H9 (cell line): ENCODE measurements at regions not wholly inside any gene's neighbourhood (a gene's known extent, or its start where the extent isn't known, plus 50 kb on each side); places are given as distances from the start of the nearest gene placed in this dataset.

ENCODE experiments used
- DNase-seq: peaks from one replicate; pipeline ENCODE4 v3.0.0-alpha.2; 2017
- H2AFZ ChIP-seq: one replicate; pipeline ENCODE4 v1.6.1; 2013; ENCODE audit warnings: mild to moderate bottlenecking, low read length, control low read depth, moderate library complexity
- H2AK5ac ChIP-seq: 2 replicates; pipeline ENCODE4 v1.6.1; 2013; ENCODE audit warnings: low read length, control low read depth, mixed read lengths; ENCODE audit not compliant: insufficient read length
- H2BK120ac ChIP-seq: one replicate; pipeline ENCODE4 v1.6.1; 2013; ENCODE audit warnings: low read depth, mild to moderate bottlenecking, low read length, control low read depth, inconsistent platforms; ENCODE audit not compliant: poor library complexity, severe bottlenecking
- H2BK12ac ChIP-seq: 2 replicates; pipeline ENCODE4 v1.6.1; 2013; ENCODE audit warnings: low read length, control low read depth, mixed read lengths, low read depth; ENCODE audit not compliant: insufficient read length
- H2BK15ac ChIP-seq: 2 replicates; pipeline ENCODE4 v1.6.1; 2013; ENCODE audit warnings: low read depth, low read length, control low read depth
- H2BK20ac ChIP-seq: one replicate; pipeline ENCODE4 v1.6.1; 2013; ENCODE audit warnings: low read depth, mild to moderate bottlenecking, low read length, control low read depth, inconsistent platforms; ENCODE audit not compliant: poor library complexity, severe bottlenecking
- H2BK5ac ChIP-seq: 2 replicates; pipeline ENCODE4 v1.6.1; 2013; ENCODE audit warnings: low read length, control low read depth, mixed read lengths; ENCODE audit not compliant: insufficient read length
- H3K14ac ChIP-seq: 2 replicates; pipeline ENCODE4 v1.6.1; 2013; ENCODE audit warnings: low read length, control low read depth; ENCODE audit not compliant: insufficient read depth
- H3K18ac ChIP-seq: 2 replicates; pipeline ENCODE4 v1.6.1; 2013; ENCODE audit warnings: low read depth, mild to moderate bottlenecking, mixed read lengths, low read length, control low read depth; ENCODE audit not compliant: insufficient read length
- H3K23ac ChIP-seq: 2 replicates; pipeline ENCODE4 v1.6.1; 2013; ENCODE audit warnings: low read length, control low read depth, mixed read lengths, low read depth; ENCODE audit not compliant: insufficient read length
- H3K23me2 ChIP-seq: 2 replicates; pipeline ENCODE4 v1.6.1; 2013; ENCODE audit warnings: low read depth, mild to moderate bottlenecking, mixed read lengths, low read length, control low read depth; ENCODE audit not compliant: insufficient read length, poor library complexity, severe bottlenecking
- H3K27ac ChIP-seq: 2 replicates; pipeline ENCODE4 v1.5.1; 2013; ENCODE audit warnings: low read length, control low read depth, mixed read lengths, low read depth; ENCODE audit not compliant: insufficient read length
- H3K27me3 ChIP-seq: 2 replicates; pipeline ENCODE4 v1.6.1; 2013; ENCODE audit warnings: low read length, control low read depth, inconsistent platforms; ENCODE audit not compliant: insufficient read depth
- H3K4ac ChIP-seq: 2 replicates; pipeline ENCODE4 v1.6.1; 2013; ENCODE audit warnings: low read depth, mild to moderate bottlenecking, control low read depth, inconsistent platforms, low read length, moderate library complexity
- H3K4me1 ChIP-seq: 2 replicates; pipeline ENCODE4 v1.6.1; 2013; ENCODE audit warnings: low read length, control low read depth, inconsistent platforms; ENCODE audit not compliant: insufficient read depth
- H3K4me2 ChIP-seq: 2 replicates; pipeline ENCODE4 v1.6.1; 2013; ENCODE audit warnings: low read length, control low read depth, mixed read lengths; ENCODE audit not compliant: insufficient read length, insufficient read depth
- H3K56ac ChIP-seq: 2 replicates; pipeline ENCODE4 v1.6.1; 2013; ENCODE audit warnings: low read depth, mild to moderate bottlenecking, mixed read lengths, low read length, control low read depth; ENCODE audit not compliant: insufficient read length
- H3K79me1 ChIP-seq: 2 replicates; pipeline ENCODE4 v1.6.1; 2013; ENCODE audit warnings: low read depth, mild to moderate bottlenecking, moderate library complexity, low read length, control low read depth, inconsistent platforms; ENCODE audit not compliant: insufficient read depth, poor library complexity, severe bottlenecking
- H3K79me2 ChIP-seq: 2 replicates; pipeline ENCODE4 v1.6.1; 2013; ENCODE audit warnings: low read length, control low read depth, inconsistent platforms; ENCODE audit not compliant: insufficient read depth
- H3K9ac ChIP-seq: 2 replicates; pipeline ENCODE4 v1.6.1; 2013; ENCODE audit warnings: low read length, control low read depth, mixed read lengths; ENCODE audit not compliant: insufficient read length; ENCODE audit errors: extremely low read depth
- H3K9me3 ChIP-seq: one replicate; pipeline ENCODE4 v1.6.1; 2013; ENCODE audit warnings: low read depth, low read length, inconsistent platforms; ENCODE audit not compliant: control insufficient read depth
- H3T11ph ChIP-seq: one replicate; pipeline ENCODE4 v1.6.1; 2013; ENCODE audit warnings: mild to moderate bottlenecking, low read length, control low read depth, inconsistent platforms
- H4K20me1 ChIP-seq: one replicate; pipeline ENCODE4 v1.6.1; 2013; ENCODE audit not compliant: control insufficient read depth, insufficient read length, insufficient read depth
- H4K5ac ChIP-seq: 2 replicates; pipeline ENCODE4 v1.6.1; 2013; ENCODE audit warnings: low read depth, mild to moderate bottlenecking, mixed read lengths, low read length, control low read depth; ENCODE audit not compliant: insufficient read length
- H4K8ac ChIP-seq: replicated peaks from 2 replicates; pipeline ENCODE4 v1.6.1; 2013; ENCODE audit warnings: low read length, control low read depth, mixed read lengths, low read depth; ENCODE audit not compliant: insufficient read length
- H4K91ac ChIP-seq: 2 replicates; pipeline ENCODE4 v1.6.1; 2013; ENCODE audit warnings: low read depth, mild to moderate bottlenecking, moderate library complexity, mixed read lengths, low read length, control low read depth; ENCODE audit not compliant: insufficient read length
- H3K27ac Mint-ChIP-seq, 3 experiments: 2 replicates in 2 of 3; 3 replicates in 1 of 3; pipeline ENCODE4 v1.8.0; 2020 to 2021; ENCODE audit warnings: mixed read lengths in 3 of 3, mild to moderate bottlenecking in 1 of 3, moderate library complexity in 1 of 3
- H3K27me3 Mint-ChIP-seq: 2 replicates; pipeline ENCODE4 v1.8.0; 2021; ENCODE audit warnings: low read depth, mild to moderate bottlenecking, moderate library complexity, mixed read lengths
- H3K36me3 Mint-ChIP-seq, 3 experiments: 2 replicates in 2 of 3; 3 replicates in 1 of 3; pipeline ENCODE4 v1.8.0; 2020 to 2021; ENCODE audit warnings: low read depth in 3 of 3, mixed read lengths in 3 of 3; ENCODE audit not compliant: insufficient read depth in 1 of 3
- H3K4me1 Mint-ChIP-seq, 2 experiments: 2 replicates each; pipeline ENCODE4 v1.8.0; 2020; ENCODE audit warnings: mixed read lengths in 2 of 2
- H3K4me3 Mint-ChIP-seq, 2 experiments: 2 replicates in 1 of 2; 3 replicates in 1 of 2; pipeline ENCODE4 v1.8.0; 2020 to 2021; ENCODE audit warnings: mild to moderate bottlenecking in 2 of 2, mixed read lengths in 2 of 2, moderate library complexity in 1 of 2
- H3K9me3 Mint-ChIP-seq, 2 experiments: 2 replicates in 1 of 2; 3 replicates in 1 of 2; pipeline ENCODE4 v1.8.0; 2020; ENCODE audit warnings: mild to moderate bottlenecking in 2 of 2, mixed read lengths in 2 of 2, moderate library complexity in 1 of 2
- CTCF ChIP-seq: fragments of 200-600 bp; sonication (generic); conservative IDR thresholded peaks from 3 replicates; pipeline ENCODE4 v1.8.0; 2021; ENCODE audit warnings: antibody characterized with exemption, mild to moderate bottlenecking
- WGBS: extraction: QIAGEN DNeasy Blood & Tissue Kit; methylation state at CpG from one replicate; pipeline ENCODE4 v1.1.7; 2013; ENCODE audit warnings: missing lambda C conversion rate, low lambda C conversion rate, mixed read lengths; ENCODE audit not compliant: insufficient read length; ENCODE audit errors: extremely low coverage; 5-methylcytosine and 5-hydroxymethylcytosine counted together

GRCh38 chrX:40182095-40182494, 84.3 kb upstream of the BCOR start:
- no peak overlapping the region for H2BK5ac ChIP-seq
- Mint-ChIP-seq H3K9me3 (peaks cover 62 to 72% of the 10 kb centered on the region in 2 experiments), H3K4me3 (no peak overlapping the region), H3K4me1 (peaks cover 2 to 3% of the 10 kb centered on the region in 2 experiments; a peak in 3 of 4 replicates), H3K27me3 (peaks cover 40% of the 10 kb centered on the region), H3K36me3 (peaks cover 9 to 14% (median 10%) of the 10 kb centered on the region in 3 experiments), H3K27ac (no peak overlapping the region)
- H3K9ac ChIP-seq, result no peak overlapping the region
- H3K9me3 ChIP-seq, result peaks cover 8% of the 10 kb centered on the region
- H3K23ac ChIP-seq, result no peak overlapping the region
- no peak overlapping the region for H2BK120ac ChIP-seq
- no peak overlapping the region for H3K18ac ChIP-seq
- H2AK5ac ChIP-seq, result no peak overlapping the region
- no peak for DNase-seq
- no peak overlapping the region for H4K5ac ChIP-seq
- no peak for TF ChIP-seq CTCF
- H3K56ac ChIP-seq, result no peak overlapping the region
- H3K4me1 ChIP-seq, result no peaks in the 10 kb centered on the region; the same call in 1 of the 2 replicates
- no peak overlapping the region for H3K4ac ChIP-seq
- no peaks in the 10 kb centered on the region for H3K79me1 ChIP-seq
- H3K27me3 ChIP-seq, result no peaks in the 10 kb centered on the region
- H2AFZ ChIP-seq, result no peak overlapping the region
- H2BK20ac ChIP-seq, result no peak overlapping the region
- H2BK15ac ChIP-seq, result no peak overlapping the region
- H3K4me2 ChIP-seq, result no peak overlapping the region
- no peaks in the 10 kb centered on the region for H3K23me2 ChIP-seq
- no peak overlapping the region for H4K8ac ChIP-seq
- H2BK12ac ChIP-seq, result no peak overlapping the region
- no CpG with 5 or more reads among the region's 7 CpGs for WGBS
- no peak overlapping the region for H3K14ac ChIP-seq
- H3T11ph ChIP-seq, result no peak overlapping the region
- 0 out of 2 replicates have a peak, but pooled peaks cover 1% of the 10 kb centered on the region for H3K79me2 ChIP-seq
- no peak overlapping the region for H4K91ac ChIP-seq
- no peak overlapping the region for H3K27ac ChIP-seq
- H4K20me1 ChIP-seq, result no peaks in the 10 kb centered on the region
